ENCODE measurements at regions not wholly inside any gene's neighbourhood (a gene's known extent, or its start where the extent isn't known, plus 50 kb on each side); places are given as distances from the start of the nearest gene placed in this dataset.
A peak's percentile ranks its signal among the peaks of the same experiment; 100 is the strongest.
"Not testable (repeated sequence)": the region's sequence is repeated elsewhere in the genome, so short reads cannot be mapped to it uniquely, and the experiment has no call there.

- peak; percentile 58 for DNase-seq
Measured at GRCh38 chr3:159238646-159239045, 436.8 kb downstream of the MFSD1 start.

DNA sequence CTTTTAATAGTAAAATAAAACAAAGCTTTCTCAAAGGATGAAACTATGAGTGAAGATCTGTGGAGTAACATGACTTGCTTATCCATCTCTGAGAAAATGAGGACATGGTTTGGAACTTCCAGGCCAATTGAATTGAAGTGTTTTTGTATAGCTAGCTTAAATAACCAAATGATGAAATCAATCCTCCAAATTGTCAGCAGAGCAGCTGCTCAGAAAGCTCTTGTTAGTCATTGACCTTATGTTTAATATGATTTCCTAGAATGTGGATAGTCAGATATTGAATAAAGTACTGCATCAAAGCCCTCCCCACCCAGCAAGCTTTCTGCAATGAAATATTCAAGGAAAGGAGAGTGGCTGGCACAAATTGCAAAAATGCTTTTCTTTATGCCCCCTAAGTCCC is 437.2 kb downstream of the MFSD1 start:
- DNase-seq, result peak; percentile 61

DNA sequence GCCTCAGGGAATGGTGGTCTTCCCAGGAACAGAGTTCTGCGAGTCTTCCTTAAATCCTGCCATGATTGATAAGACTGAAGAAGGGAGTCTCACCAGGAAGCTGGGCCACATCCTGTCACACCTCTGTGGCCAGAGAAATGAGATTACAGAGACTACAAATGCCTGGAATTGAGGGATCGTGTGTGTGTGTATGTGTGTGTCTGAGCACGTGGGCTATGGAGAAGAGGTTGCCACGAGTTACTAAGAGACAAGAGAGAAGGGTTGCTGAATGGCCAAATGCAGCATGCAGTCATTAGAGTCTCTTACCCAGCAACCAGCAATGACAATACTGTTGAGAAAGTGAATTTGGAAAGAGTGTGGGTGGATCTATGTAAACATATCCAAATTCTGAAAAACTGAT is 443.1 kb downstream of the MFSD1 start:
- no peak for DNase-seq

DNA sequence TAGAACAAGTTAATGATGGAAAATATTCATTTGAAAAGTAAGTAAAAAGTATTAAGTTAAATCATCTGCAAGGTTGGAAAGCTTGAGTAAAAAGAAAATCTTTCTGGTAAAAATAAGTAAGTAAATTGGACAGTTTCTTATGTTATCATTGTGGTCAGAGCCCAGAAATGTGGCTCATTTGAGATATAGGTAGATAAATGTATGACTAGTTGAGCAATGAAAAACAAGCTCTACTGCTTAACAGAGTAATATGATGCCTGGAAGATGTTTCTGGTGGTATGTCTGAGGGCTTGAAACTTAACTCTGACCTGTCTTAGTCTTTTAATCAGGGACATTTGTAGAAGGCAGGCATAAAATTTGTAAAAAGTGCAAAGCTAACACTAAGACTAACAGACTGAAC is 444.0 kb downstream of the MFSD1 start:
- DNase-seq, result no peak

- DNase-seq, result no peak
Measured at GRCh38 chr3:159246385-159246784, 444.5 kb downstream of the MFSD1 start.

DNA sequence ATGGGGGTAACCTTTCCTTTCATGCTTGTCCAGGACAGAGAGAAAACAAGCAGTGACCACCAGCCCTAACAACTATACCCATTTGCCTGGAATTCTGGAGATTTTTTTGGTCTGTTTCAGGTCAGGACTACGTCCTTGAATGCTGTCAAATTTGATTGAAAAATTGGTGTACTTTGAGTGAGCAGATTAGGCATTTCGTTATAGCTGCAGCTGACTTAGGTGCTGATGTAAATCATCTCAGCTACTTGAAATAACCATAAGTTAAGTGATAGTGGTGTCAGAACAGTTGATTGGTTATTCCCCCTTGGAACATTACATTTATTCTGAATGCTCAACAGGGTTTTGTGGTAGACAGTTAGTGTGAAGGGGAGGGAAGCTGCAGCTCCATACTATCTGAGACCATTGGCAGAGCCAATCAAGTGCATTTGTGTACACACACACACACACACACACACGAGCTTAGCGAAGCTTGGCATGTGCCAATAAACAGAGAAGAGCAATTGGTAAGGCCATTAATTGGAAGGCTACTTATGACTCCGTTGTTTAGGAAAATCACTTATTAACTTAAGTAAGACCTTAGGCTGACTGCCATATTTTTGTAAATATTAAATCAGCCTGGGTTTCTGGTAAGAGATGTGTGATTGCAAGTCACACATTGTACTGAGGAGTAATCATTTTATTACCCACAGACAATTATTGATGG is 447.8 kb downstream of the MFSD1 start:
- DNase-seq, result no peak

GRCh38 chr3:159250961-159251360 is 449.1 kb downstream of the MFSD1 start:
- DNase-seq, result no peak

DNA sequence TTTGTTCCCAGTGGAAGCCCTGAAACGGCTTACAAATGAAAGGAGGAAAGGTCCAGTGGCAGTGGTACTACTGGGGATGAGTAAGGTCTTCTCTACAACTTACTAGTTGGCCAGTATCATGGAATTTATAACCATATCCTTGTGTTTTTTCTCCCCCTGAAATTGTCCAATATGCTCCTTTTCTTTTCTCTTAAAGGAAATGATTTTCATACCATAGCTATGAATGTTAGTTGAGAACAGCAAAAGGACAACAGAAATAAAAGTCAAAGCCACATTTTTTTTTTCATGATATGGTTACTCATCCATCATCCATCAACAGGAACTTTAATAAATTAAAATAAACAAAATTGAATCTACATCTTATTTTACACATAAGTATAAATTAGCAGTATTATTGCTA is 450.4 kb downstream of the MFSD1 start:
- no peak for DNase-seq

- DNase-seq, result peak; percentile 70
Measured at GRCh38 chr3:159252772-159253384, 451.0 kb downstream of the MFSD1 start.

DNA sequence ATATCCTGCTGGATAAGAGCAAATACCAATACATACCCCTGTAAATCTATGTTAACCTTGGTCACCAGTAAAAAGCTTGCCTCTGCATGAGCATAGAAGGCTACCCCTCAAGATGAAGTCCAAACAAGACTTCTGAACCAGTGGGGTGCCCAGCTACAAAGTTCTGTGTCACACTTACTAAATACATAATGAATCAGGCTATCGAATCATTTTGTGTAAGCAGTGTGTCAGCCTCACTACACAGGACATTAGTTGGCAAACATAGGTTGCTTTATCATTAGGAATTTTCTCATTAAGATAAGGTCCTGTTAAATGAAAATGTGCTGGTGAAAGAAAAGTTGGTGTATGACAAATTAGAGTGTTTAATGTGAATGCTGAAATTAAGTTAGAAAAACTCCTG is 452.0 kb downstream of the MFSD1 start:
- DNase-seq, result no peak

DNA sequence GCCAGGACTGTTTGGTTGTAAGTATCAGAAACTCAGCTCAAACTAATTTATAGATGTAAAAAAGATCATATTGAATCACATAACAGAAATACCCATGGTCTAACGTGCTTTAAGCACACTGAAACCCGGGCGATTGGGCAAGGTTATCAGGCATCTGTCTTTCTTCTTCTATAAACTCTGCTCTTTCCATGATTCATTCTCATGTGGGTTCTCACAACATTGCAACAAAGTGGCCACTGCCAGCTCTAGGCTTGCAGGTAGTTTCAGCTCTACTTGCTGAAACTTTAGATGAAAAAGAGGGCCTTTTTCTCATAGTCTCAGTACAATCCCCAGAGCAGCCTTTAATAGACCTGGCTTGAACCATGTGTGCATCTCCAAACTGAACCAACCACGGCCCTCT is 456.1 kb downstream of the MFSD1 start:
- no peak for DNase-seq

DNA sequence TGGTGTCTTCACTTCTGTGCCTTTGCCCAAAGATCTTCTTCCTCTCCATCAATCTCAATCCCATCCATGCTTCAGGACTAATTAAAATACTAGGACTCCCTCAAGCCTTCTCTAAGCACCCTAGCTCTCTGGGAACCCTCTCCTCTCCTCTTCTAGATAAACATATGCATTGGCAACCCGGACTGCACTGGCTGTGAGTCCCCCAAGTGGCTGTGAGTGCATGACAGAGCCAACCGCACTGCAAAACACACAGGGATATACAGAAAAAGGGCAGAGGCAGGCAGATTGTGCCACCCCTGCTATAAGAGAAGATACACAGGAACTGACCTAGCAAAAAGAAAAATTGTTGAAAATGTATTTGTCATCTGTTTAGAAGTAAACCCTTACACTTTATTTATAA is 457.1 kb downstream of the MFSD1 start:
- DNase-seq, result no peak

DNA sequence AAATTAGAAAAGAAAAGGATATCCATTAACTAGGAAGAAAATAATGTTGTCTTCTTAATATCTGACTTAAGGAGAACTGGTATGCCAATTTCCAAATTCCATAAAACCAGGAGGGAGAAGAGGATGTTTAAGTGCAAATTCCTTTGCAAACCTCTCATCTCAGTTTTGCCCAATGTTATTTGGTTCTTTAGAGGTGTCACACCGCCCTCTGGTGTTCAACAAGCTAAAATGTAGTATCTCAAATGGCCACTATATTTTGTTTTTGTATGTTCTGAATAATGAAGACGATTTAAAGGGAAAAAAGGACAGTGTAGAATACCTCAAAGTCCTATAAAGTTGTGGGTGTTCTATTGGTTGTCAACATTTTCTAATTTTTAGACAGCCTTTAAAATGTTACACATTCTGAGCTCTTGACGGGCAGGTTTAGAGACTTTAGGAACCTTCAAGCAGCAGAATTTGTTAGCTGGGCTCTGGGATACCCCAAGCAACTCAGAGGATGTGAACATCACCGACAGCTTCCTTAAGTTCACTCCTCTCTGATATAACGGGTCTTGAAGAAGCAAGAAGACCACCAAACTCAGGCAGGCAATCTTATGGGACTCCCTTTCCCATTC is 458.3 kb downstream of the MFSD1 start:
- DNase-seq, result peak; percentile 77

DNA sequence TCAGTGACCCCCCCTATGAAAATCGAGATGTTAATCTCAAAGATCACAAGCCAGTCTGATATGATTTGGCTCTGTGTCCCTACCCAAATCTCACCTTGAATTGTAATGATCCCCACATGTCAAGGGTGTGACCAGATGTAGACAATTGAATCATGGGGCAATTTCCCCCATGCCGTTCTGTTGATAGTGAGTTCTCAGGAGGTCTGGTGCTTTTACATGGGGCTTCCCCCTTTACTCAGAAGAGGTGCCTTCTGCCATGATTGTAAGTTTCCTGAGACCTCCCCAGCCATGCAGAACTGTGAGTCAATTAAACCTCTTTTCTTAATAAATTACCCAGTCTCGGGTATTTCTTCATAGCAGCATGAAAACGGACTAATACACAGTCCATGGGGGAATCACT is 459.5 kb downstream of the MFSD1 start:
- not testable (repeated sequence) for DNase-seq

- DNase-seq, result peak; percentile 63
Measured at GRCh38 chr3:159263750-159264553, 462.1 kb downstream of the MFSD1 start.

DNA sequence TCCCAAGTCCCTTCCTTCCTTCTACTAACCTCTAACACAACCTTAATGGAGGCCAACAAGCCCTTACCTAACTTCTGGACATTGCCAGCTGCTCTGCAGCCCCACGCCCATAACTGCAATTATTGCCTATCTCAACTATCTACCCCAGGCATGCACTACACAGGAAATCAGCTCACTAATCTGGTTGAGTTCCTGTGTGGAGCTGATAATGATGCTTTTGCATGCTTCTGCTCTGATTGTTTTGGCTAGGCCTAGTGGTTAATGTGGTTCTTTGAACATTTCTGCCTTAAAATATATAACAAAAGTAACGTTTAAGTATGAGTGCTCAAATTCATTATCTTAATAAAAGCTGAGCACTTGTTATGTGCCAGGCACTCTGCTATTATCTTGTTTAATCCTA is 463.9 kb downstream of the MFSD1 start:
- no peak for DNase-seq

- DNase-seq, result peak; percentile 49
Measured at GRCh38 chr3:159266779-159267178, 464.9 kb downstream of the MFSD1 start.

DNA sequence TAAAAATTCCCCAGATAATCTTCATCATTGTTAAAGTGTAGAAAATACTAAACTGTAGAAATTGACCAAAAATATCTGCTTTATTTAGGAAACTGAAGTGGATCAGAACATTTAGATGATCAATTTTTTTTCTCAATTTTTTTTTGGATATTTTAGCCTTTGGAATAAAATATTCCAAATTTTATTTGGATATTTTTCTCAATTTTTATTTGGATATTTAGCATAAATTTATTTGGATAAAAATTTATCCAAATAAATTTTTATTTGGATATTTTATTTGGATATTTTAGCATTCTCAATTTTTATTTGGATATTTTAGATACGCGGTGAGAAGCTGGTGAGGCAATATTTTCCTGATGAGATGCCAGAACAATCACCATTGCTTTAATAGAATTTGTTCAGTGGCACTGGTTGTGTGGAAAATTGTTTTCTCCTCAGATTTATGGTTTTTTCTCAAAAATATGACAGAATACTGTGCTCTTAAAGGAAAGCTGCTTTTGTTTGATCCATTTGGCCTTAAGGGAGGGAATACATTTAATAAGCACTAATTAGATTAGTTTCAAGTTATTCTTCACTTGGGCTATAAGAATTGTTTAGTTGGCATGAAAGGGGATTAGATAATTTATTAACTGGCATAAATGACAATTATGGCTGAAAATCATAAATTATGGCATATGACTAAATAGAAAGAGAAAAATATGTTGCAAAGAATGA is 470.1 kb downstream of the MFSD1 start:
- no peak for DNase-seq

DNA sequence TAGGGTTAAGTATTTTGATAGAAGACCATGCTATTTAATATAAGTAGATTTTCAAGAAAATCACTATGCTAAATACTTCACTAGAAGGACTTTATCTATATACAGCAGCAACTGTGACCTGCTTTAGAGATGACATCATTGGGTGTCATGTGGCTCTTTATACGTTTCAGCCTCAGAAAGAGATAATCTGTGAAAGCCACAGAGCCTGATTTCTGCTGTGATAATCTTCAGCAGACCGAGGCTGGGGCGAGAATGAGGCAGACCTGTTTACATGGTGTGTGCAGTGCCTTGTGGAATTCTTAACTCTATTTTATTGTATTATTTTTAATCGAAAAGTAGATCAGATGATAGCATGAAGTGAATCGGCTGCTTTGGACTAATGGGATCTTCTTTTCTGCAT is 471.2 kb downstream of the MFSD1 start:
- DNase-seq, result no peak

DNA sequence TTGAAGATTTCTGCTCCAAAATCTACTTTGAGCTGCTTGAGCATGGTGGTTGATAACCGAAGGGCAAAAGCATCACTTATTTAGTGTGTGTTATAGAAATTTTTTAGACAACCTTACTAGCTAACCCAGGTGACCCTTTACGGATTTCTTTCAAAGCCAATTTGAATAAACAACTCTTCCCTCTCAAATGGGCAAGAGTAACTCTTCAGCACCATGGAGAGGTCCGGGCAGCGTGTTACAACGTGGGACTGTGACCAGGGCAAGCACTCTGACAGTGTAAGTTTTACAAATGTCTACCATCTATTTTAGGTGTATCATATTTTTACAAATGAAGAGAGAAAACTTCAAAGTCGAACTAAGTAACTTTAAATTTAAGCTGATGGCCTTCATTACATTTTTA is 471.8 kb downstream of the MFSD1 start:
- DNase-seq, result no peak

GRCh38 chr3:159275741-159276140 is 473.9 kb downstream of the MFSD1 start:
- DNase-seq, result no peak

GRCh38 chr3:159277814-159278213 is 476.0 kb downstream of the MFSD1 start:
- DNase-seq, result no peak

Measured in NCI-H510A treated with DMSO at 0.1 percent for 48 hours (cell line).